Body of pancreas (tissue), 4 donors: ENCODE measurements at regions not wholly inside any gene's neighbourhood (a gene's known extent, or its start where the extent isn't known, plus 50 kb on each side); places are given as distances from the start of the nearest gene placed in this dataset.

Experiments
- ATAC-seq: fragments of 150-250 bp; one replicate; pipeline ENCODE4 v1.9.1; 2016
- DNase-seq, 4 donors: peaks; one replicate each; pipeline ENCODE4 v3.0.0-alpha.2; 2019
- H3K27ac ChIP-seq, 4 donors: fragments of 200-600 bp; sonication (generic); 1 replicate in 3 of 4; 2 replicates in 1 of 4; pipeline versions ENCODE4 v1.5.1 to v1.6.1; 2016 to 2019; ENCODE audit warnings: mild to moderate bottlenecking in 1 of 4, mixed read lengths in 1 of 4, moderate library complexity in 1 of 4
- H3K27me3 ChIP-seq, 2 donors: fragments of 200-600 bp; sonication (generic); one replicate each; pipeline ENCODE4 v1.6.0; 2016; ENCODE audit warnings: mild to moderate bottlenecking in 1 of 2
- H3K36me3 ChIP-seq, 2 donors: fragments of 200-600 bp; sonication (generic); replicated peaks in 1 of 2; 2 replicates each; pipeline ENCODE4 v1.5.1; 2016; ENCODE audit warnings: low read depth in 2 of 2; ENCODE audit not compliant: insufficient read depth in 1 of 2
- H3K4me1 ChIP-seq: fragments of 200-600 bp; sonication (generic); one replicate; pipeline ENCODE4 v1.6.0; 2016
- H3K4me3 ChIP-seq, 2 donors: fragments of 200-600 bp; sonication (generic); 1 replicate in 1 of 2; 2 replicates in 1 of 2; pipeline ENCODE4 v1.5.1; 2016 to 2019
- H3K9me3 ChIP-seq, 3 donors: fragments of 200-600 bp; sonication (generic); 1 replicate in 2 of 3; 2 replicates in 1 of 3; pipeline ENCODE4 v1.5.1; 2016
- POLR2A ChIP-seq, 3 donors: fragments of 450-650 bp; IDR thresholded peaks; one replicate each; pipeline ENCODE4 v1.6.1; 2016; ENCODE audit warnings: antibody characterized with exemption in 3 of 3, mild to moderate bottlenecking in 2 of 3
- WGBS, 2 donors: methylation state at CpG; one replicate each; pipeline ENCODE4 v1.1.5; 2017; 5-methylcytosine and 5-hydroxymethylcytosine counted together
- intact Hi-C: fragments of 100-400 bp; cut with DNase I; formaldehyde crosslinking; loops from one replicate; pipeline ENCODE4 v1.15.1; 2023
- TF ChIP-seq, protein P1 (sequence below), 7 experiments: fragments of 450-650 bp in 4 of 7; fragments of 200-600 bp in 3 of 7; sonication (generic) in 3 of 7; IDR thresholded peaks; one replicate each; pipeline ENCODE4 v1.5.1; 2016 to 2019; ENCODE audit warnings: antibody characterized with exemption in 7 of 7

DNA sequence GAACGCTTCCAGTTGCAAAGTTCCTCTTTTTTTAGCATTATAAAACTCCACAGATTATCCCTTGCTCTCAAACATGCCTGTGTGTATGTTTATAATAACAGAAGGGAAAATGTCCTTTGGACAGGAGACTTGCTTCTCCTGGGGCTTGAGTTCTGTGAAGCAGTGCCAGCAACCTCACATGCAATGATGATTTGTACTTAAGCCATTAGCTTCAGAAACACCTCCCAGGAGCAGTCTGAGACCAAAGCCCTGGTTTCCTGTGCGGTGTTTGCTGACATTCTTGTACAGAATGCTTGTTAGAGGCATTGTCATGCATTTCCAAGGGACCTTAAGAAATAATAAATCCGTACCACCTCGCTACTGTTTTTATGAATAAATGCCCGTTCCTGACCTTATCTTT is 752.8 kb downstream of the CBLN4 start:
- intact Hi-C loops, result no loop called here

DNA sequence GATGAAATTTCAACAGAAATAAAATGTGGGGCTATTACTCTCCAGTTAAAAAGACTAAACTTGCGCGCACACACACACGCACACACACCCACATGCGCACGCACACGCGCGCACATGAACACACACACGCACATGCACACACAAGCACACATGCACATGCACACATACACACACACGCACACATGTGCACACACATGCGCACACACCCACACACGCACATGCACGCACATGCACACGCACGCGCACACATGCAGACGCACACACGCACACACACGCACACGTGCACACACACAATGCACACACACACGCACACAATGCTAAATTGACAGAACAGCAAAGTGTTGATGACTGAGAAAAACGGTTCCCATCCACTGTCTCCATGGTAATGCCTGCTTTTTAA is 754.1 kb downstream of the CBLN4 start:
- H3K9me3 ChIP-seq, result no peaks in the 10 kb centered on the region
- DNase-seq, result no peak
- H3K27ac ChIP-seq, result no peak overlapping the region
- intact Hi-C loops, result no loop called here
- no peak for TF ChIP-seq POLR2A (IDR thresholded peaks at IDR 0.05)
- TF ChIP-seq, protein P1, sequence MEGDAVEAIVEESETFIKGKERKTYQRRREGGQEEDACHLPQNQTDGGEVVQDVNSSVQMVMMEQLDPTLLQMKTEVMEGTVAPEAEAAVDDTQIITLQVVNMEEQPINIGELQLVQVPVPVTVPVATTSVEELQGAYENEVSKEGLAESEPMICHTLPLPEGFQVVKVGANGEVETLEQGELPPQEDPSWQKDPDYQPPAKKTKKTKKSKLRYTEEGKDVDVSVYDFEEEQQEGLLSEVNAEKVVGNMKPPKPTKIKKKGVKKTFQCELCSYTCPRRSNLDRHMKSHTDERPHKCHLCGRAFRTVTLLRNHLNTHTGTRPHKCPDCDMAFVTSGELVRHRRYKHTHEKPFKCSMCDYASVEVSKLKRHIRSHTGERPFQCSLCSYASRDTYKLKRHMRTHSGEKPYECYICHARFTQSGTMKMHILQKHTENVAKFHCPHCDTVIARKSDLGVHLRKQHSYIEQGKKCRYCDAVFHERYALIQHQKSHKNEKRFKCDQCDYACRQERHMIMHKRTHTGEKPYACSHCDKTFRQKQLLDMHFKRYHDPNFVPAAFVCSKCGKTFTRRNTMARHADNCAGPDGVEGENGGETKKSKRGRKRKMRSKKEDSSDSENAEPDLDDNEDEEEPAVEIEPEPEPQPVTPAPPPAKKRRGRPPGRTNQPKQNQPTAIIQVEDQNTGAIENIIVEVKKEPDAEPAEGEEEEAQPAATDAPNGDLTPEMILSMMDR (IDR thresholded peaks at IDR 0.05), result no peak
- no peaks in the 10 kb centered on the region for H3K36me3 ChIP-seq
- H3K27me3 ChIP-seq, result no peaks in the 10 kb centered on the region
- no peak overlapping the region for H3K4me3 ChIP-seq
- H3K4me1 ChIP-seq, result peaks cover 6% of the 10 kb centered on the region
- no peak for ATAC-seq
- 84 to 88% methylated on average over 19 to 22 of the region's 22 CpGs for WGBS, 2 donors

More for the DNA sequence above, 752.8 kb downstream of the CBLN4 start:
- H3K36me3 ChIP-seq, result no peaks in the 10 kb centered on the region
- ATAC-seq (no peak), DNase-seq (no peak)
- no peaks in the 10 kb centered on the region for H3K9me3 ChIP-seq
- 45 to 55% methylated on average over 5 of the region's 5 CpGs for WGBS, 2 donors
- H3K27me3 ChIP-seq, result no peaks in the 10 kb centered on the region
- H3K27ac ChIP-seq, result no peak overlapping the region
- TF ChIP-seq, protein P1 (IDR thresholded peaks at IDR 0.05), result no peak
- no peak for TF ChIP-seq POLR2A (IDR thresholded peaks at IDR 0.05)
- no peak overlapping the region for H3K4me3 ChIP-seq
- H3K4me1 ChIP-seq, result peaks cover 6% of the 10 kb centered on the region

DNA sequence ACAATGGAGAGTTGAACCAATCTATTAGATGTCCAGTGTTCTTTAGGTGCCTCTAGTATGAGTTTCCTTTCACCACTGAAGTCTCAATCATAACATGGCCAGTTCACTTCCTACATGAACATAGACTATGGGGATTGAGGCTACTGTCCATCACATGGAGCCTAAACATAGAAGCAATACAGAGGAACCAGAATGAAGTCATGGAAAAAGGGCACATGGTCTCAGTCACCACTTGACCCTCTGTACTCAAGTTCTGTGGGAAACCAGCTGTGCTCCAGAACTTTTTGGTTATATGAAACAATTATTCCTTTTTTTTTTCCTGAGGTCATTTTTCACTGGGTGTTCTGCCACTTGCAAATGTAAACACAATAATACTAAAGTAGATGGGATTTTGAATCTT is 762.5 kb downstream of the CBLN4 start:
- Histone ChIP-seq H3K4me3 (no peak overlapping the region), H3K36me3 (no peaks in the 10 kb centered on the region), H3K9me3 (no peaks in the 10 kb centered on the region), H3K27ac (no peak overlapping the region), H3K4me1 (no peaks in the 10 kb centered on the region), H3K27me3 (no peaks in the 10 kb centered on the region)
- intact Hi-C loops, result no loop called here
- DNase-seq, result no peak
- TF ChIP-seq POLR2A (IDR thresholded peaks at IDR 0.05), result no peak
- TF ChIP-seq, protein P1 (IDR thresholded peaks at IDR 0.05), result no peak
- ATAC-seq, result no peak

- ATAC-seq (no peak), DNase-seq (no peak)
- Histone ChIP-seq H3K27ac (no peak overlapping the region), H3K27me3 (no peaks in the 10 kb centered on the region), H3K4me3 (no peak overlapping the region), H3K4me1 (no peaks in the 10 kb centered on the region), H3K9me3 (no peaks in the 10 kb centered on the region), H3K36me3 (no peaks in the 10 kb centered on the region)
- TF ChIP-seq, protein P1 (IDR thresholded peaks at IDR 0.05), result no peak
- TF ChIP-seq POLR2A (IDR thresholded peaks at IDR 0.05), result no peak
- 31 to 46% methylated on average over 1 of the region's 1 CpG for WGBS, 2 donors
- intact Hi-C loops, result no loop called here
Observed at GRCh38 chr20:55239269-55239668, 763.9 kb downstream of the DOK5 start.

- DNase-seq, result no peak
- no peak for ATAC-seq
- whole genome bisulfite sequencing, 2 donors, result 93 to 96% methylated on average over 1 of the region's 1 CpG
Observed at GRCh38 chr20:55232647-55233046, 757.3 kb downstream of the DOK5 start.

More at GRCh38 chr20:55232647-55233046, 757.3 kb downstream of the DOK5 start:
- no peak overlapping the region for H3K27ac ChIP-seq
- TF ChIP-seq POLR2A (IDR thresholded peaks at IDR 0.05), result no peak
- TF ChIP-seq, protein P1 (IDR thresholded peaks at IDR 0.05), result no peak
- intact Hi-C loops, result no loop called here
- H3K4me1 ChIP-seq, result no peaks in the 10 kb centered on the region
- H3K4me3 ChIP-seq, result no peak overlapping the region
- H3K36me3 ChIP-seq, result no peaks in the 10 kb centered on the region
- H3K27me3 ChIP-seq, result no peaks in the 10 kb centered on the region
- H3K9me3 ChIP-seq, result no peaks in the 10 kb centered on the region
